Kidney (tissue), 13 donors: ENCODE measurements at regions not wholly inside any gene's neighbourhood (a gene's known extent, or its start where the extent isn't known, plus 50 kb on each side); places are given as distances from the start of the nearest gene placed in this dataset.
A peak's percentile ranks its signal among the peaks of the same experiment; 100 is the strongest.

Source experiments
- DNase-seq, 5 donors: peaks; one replicate each; pipeline ENCODE4 v3.0.0-alpha.2; 2013 to 2020
- FAIRE-seq: peaks from 2 replicates; lab custom pipeline; 2012; peaks lifted over from hg19 to GRCh38; lab: Jason Lieb, UNC
- H3K27ac ChIP-seq, 2 donors: one replicate each; pipeline ENCODE4 v1.7.0; 2013; ENCODE audit warnings: low read depth in 2 of 2, low read length in 2 of 2, inconsistent platforms in 1 of 2
- H3K27me3 ChIP-seq: one replicate; pipeline ENCODE4 v1.7.1; 2013; ENCODE audit warnings: low read length, inconsistent platforms; ENCODE audit not compliant: control insufficient read depth, insufficient read depth
- H3K36me3 ChIP-seq, 3 donors: one replicate each; pipeline versions ENCODE4 v1.7.0 to v1.7.1; 2013; ENCODE audit warnings: low read length in 3 of 3, control low read depth in 1 of 3, inconsistent platforms in 1 of 3; ENCODE audit not compliant: insufficient read depth in 3 of 3, control insufficient read depth in 2 of 3
- H3K4me1 ChIP-seq, 3 donors: one replicate each; pipeline versions ENCODE4 v1.7.0 to v1.7.1; 2013; ENCODE audit warnings: low read length in 3 of 3, inconsistent platforms in 1 of 3, low read depth in 1 of 3; ENCODE audit not compliant: control insufficient read depth in 2 of 3, insufficient read depth in 2 of 3
- H3K4me3 ChIP-seq, 3 donors: one replicate each; pipeline versions ENCODE4 v1.7.0 to v1.8.1; 2013; ENCODE audit warnings: low read length in 3 of 3, control low read depth in 1 of 3, inconsistent platforms in 1 of 3
- H3K9ac ChIP-seq, 3 donors: one replicate each; pipeline versions ENCODE4 v1.7.0 to v1.7.1; 2013; ENCODE audit warnings: low read length in 3 of 3, control low read depth in 1 of 3, inconsistent platforms in 1 of 3
- H3K9me3 ChIP-seq, 3 donors: one replicate each; pipeline versions ENCODE4 v1.7.0 to v1.7.1; 2013; ENCODE audit warnings: low read length in 3 of 3, control low read depth in 1 of 3, inconsistent platforms in 1 of 3; ENCODE audit not compliant: control insufficient read depth in 2 of 3, insufficient read depth in 1 of 3
- CTCF ChIP-seq: IDR thresholded peaks from 3 replicates; pipeline ENCODE4 v1.5.1; 2012; ENCODE audit warnings: mild to moderate bottlenecking, moderate library complexity, borderline replicate concordance; ENCODE audit not compliant: insufficient read depth; ENCODE audit errors: extremely low read depth
- intact Hi-C: fragments of 100-400 bp; cut with DNase I; formaldehyde crosslinking; loops from one replicate; pipeline ENCODE4 v1.11.1; 2022
- donor health status: control.
- donor health status: control.
- donor health status: control.
- donor health status: control.
- donor health status: control.
- donor health status: DM: yes; HTN: yes; CAD: no.
- donor health status: Normal renal cell carcinoma (clear cell type).

GRCh38 chr2:41772697-41773096 lies 275.1 kb upstream of the PKDCC start:
- no peaks in the 10 kb centered on the region for H3K9me3 ChIP-seq
- H3K4me3 ChIP-seq: no peak overlapping the region
- TF ChIP-seq CTCF: no peak
- intact Hi-C loops: no loop called here
- H3K27ac ChIP-seq: no peak overlapping the region
- FAIRE-seq: no peak
- no peak overlapping the region for H3K9ac ChIP-seq
- no peaks in the 10 kb centered on the region for H3K36me3 ChIP-seq
- H3K27me3 ChIP-seq: no peaks in the 10 kb centered on the region
- H3K4me1 ChIP-seq: no peaks in the 10 kb centered on the region
- no peak for DNase-seq

- Histone ChIP-seq H3K9ac (no peak overlapping the region), H3K4me1 (no peaks in the 10 kb centered on the region), H3K27ac (no peak overlapping the region), H3K4me3 (no peak overlapping the region), H3K36me3 (no peaks in the 10 kb centered on the region), H3K27me3 (no peaks in the 10 kb centered on the region), H3K9me3 (no peaks in the 10 kb centered on the region)
- peak in 2 of 5 donors; percentile 49 to 67 for DNase-seq
- intact Hi-C loops: no loop called here
- no peak for TF ChIP-seq CTCF
- no peak for FAIRE-seq
Measured at GRCh38 chr2:41774011-41774605, 273.7 kb upstream of the PKDCC start.

DNA sequence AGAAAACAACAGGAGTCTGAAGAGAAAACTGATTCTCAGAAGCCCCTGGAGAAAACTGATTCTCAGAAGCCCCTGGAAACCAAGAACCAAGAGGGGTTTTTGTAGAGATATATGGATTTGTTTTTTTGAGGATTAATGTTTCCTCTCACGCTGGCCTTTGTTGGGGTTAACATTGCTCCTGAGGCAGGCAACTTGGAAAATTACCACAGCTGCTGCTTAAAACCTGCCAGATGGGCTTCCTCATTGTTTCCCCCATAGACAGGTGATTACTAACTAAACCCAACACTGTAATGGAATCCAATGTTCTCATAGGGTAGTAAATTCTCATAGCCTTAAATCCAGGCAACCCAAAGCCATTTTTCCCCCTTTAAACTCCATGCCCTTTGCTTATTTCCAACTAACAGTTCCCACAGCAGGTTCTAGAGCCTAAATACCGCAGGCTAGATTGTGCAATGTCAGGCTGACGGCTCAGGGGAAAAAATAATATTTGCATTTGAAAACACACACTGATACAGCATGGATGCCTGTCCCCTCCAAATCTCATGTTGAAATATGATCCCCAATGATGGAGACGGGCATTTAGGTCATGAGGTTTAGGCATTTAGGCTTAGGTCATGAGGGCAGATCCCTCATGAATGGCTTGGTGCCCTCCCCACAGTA lies 272.3 kb upstream of the PKDCC start:
- Histone ChIP-seq H3K27ac (no peak overlapping the region), H3K9me3 (no peaks in the 10 kb centered on the region), H3K36me3 (no peaks in the 10 kb centered on the region), H3K4me1 (no peaks in the 10 kb centered on the region), H3K27me3 (no peaks in the 10 kb centered on the region), H3K4me3 (no peak overlapping the region), H3K9ac (no peak overlapping the region)
- intact Hi-C loops: no loop called here
- DNase-seq: peak in 2 of 5 donors; percentile 36 to 71
- FAIRE-seq: no peak
- TF ChIP-seq CTCF: no peak
